Activated T-cell treated with anti-CD3 and anti-CD28 coated beads, Interleukin-2, amount 50 U/mL, for 72 hours (primary cell): ENCODE measurements at regions not wholly inside any gene's neighbourhood (a gene's known extent, or its start where the extent isn't known, plus 50 kb on each side); places are given as distances from the start of the nearest gene placed in this dataset.

Experiments used
- ATAC-seq, 2 donors: fragments of 150-1000 bp; cut with Tn5 transposase; replicated peaks in 1 of 2; 2 replicates each; pipeline ENCODE4 v1.10.0; 2021; ENCODE audit warnings: moderate library complexity in 2 of 2, mild to moderate bottlenecking in 1 of 2
- DNase-seq, 2 donors: peaks; one replicate each; pipeline ENCODE4 v3.0.0; 2021 to 2022; ENCODE audit warnings: mixed read lengths in 1 of 2
- H3K27ac Mint-ChIP-seq: one replicate; pipeline ENCODE4 v1.8.0; 2022; ENCODE audit warnings: mild to moderate bottlenecking, moderate library complexity, mixed read lengths
- H3K27me3 Mint-ChIP-seq: one replicate; pipeline ENCODE4 v1.8.0; 2022; ENCODE audit warnings: low read depth, mixed read lengths
- H3K36me3 Mint-ChIP-seq, 2 donors: one replicate each; pipeline ENCODE4 v1.8.0; 2022; ENCODE audit warnings: mixed read lengths in 2 of 2, mild to moderate bottlenecking in 1 of 2; ENCODE audit not compliant: insufficient read depth in 2 of 2
- H3K4me1 Mint-ChIP-seq: one replicate; pipeline ENCODE4 v1.8.0; 2022; ENCODE audit warnings: low read depth, mixed read lengths
- H3K4me3 Mint-ChIP-seq, 2 donors: one replicate each; pipeline ENCODE4 v1.8.0; 2022; ENCODE audit warnings: mild to moderate bottlenecking in 2 of 2, mixed read lengths in 2 of 2, moderate library complexity in 2 of 2
- H3K9me3 Mint-ChIP-seq, 2 donors: one replicate each; pipeline ENCODE4 v1.8.0; 2022; ENCODE audit warnings: mixed read lengths in 2 of 2

GRCh38 chr2:144718376-144718775 is 198.5 kb upstream of the ZEB2 start:
- DNase-seq (no peak), ATAC-seq (no peak)
- Mint-ChIP-seq H3K27me3 (no peaks in the 10 kb centered on the region), H3K36me3 (peaks cover 9% of the 10 kb centered on the region in 2 donors), H3K9me3 (peaks cover 9 to 11% of the 10 kb centered on the region in 2 donors), H3K4me1 (no peaks in the 10 kb centered on the region), H3K27ac (no peak overlapping the region), H3K4me3 (no peak overlapping the region)

GRCh38 chr2:144715992-144716391 is 196.1 kb upstream of the ZEB2 start:
- Mint-ChIP-seq H3K4me3 (no peak overlapping the region), H3K9me3 (peaks cover 9% of the 10 kb centered on the region in 2 donors), H3K36me3 (peaks cover 9% of the 10 kb centered on the region in 2 donors), H3K27me3 (no peaks in the 10 kb centered on the region), H3K4me1 (no peaks in the 10 kb centered on the region), H3K27ac (no peak overlapping the region)
- DNase-seq (no peak), ATAC-seq (no peak)

- no peak overlapping the region for H3K4me3 Mint-ChIP-seq
- no peaks in the 10 kb centered on the region for H3K4me1 Mint-ChIP-seq
- H3K27me3 Mint-ChIP-seq, result no peaks in the 10 kb centered on the region
- peaks cover 9% of the 10 kb centered on the region in 2 donors for H3K36me3 Mint-ChIP-seq
- no peak for ATAC-seq
- DNase-seq, result no peak
- no peak overlapping the region for H3K27ac Mint-ChIP-seq
- H3K9me3 Mint-ChIP-seq, result peaks cover 9% of the 10 kb centered on the region in 2 donors
Observed at GRCh38 chr2:144713410-144713809, 193.5 kb upstream of the ZEB2 start.

- Mint-ChIP-seq H3K27ac (no peak overlapping the region), H3K4me3 (no peak overlapping the region), H3K4me1 (no peaks in the 10 kb centered on the region), H3K27me3 (no peaks in the 10 kb centered on the region), H3K36me3 (peaks cover 2% of the 10 kb centered on the region in 2 donors), H3K9me3 (peaks cover 2 to 4% of the 10 kb centered on the region in 2 donors)
- no peak for DNase-seq
- no peak for ATAC-seq
Observed at GRCh38 chr2:144712550-144712940, 192.6 kb upstream of the ZEB2 start.

GRCh38 chr2:144711630-144712549 is 192.0 kb upstream of the ZEB2 start:
- peaks cover 0 to 2% of the 10 kb centered on the region in 2 donors for H3K36me3 Mint-ChIP-seq
- H3K4me3 Mint-ChIP-seq, result no peak overlapping the region
- ATAC-seq (no peak), DNase-seq (no peak)
- H3K27ac Mint-ChIP-seq, result no peak overlapping the region
- H3K9me3 Mint-ChIP-seq, result peaks cover 2 to 4% of the 10 kb centered on the region in 2 donors
- H3K27me3 Mint-ChIP-seq, result no peaks in the 10 kb centered on the region
- H3K4me1 Mint-ChIP-seq, result no peaks in the 10 kb centered on the region

GRCh38 chr2:144711084-144711483 is 191.2 kb upstream of the ZEB2 start:
- no peak for ATAC-seq
- H3K9me3 Mint-ChIP-seq, result peaks cover 2% of the 10 kb centered on the region in 2 donors
- H3K27ac Mint-ChIP-seq, result no peak overlapping the region

GRCh38 chr2:144708626-144709025 is 188.7 kb upstream of the ZEB2 start:
- DNase-seq (no peak), ATAC-seq (no peak)
- peaks cover 3% of the 10 kb centered on the region for H3K4me1 Mint-ChIP-seq
- H3K27ac Mint-ChIP-seq, result no peak overlapping the region
- H3K27me3 Mint-ChIP-seq, result peaks cover 6% of the 10 kb centered on the region
- H3K4me3 Mint-ChIP-seq, result no peak overlapping the region
- no peaks in the 10 kb centered on the region for H3K36me3 Mint-ChIP-seq
- no peaks in the 10 kb centered on the region for H3K9me3 Mint-ChIP-seq

More at GRCh38 chr2:144711084-144711483, 191.2 kb upstream of the ZEB2 start:
- no peaks in the 10 kb centered on the region for H3K36me3 Mint-ChIP-seq
- no peaks in the 10 kb centered on the region for H3K4me1 Mint-ChIP-seq
- DNase-seq, result no peak
- no peaks in the 10 kb centered on the region for H3K27me3 Mint-ChIP-seq
- no peak overlapping the region for H3K4me3 Mint-ChIP-seq

- Mint-ChIP-seq H3K36me3 (no peaks in the 10 kb centered on the region), H3K9me3 (no peaks in the 10 kb centered on the region), H3K4me1 (peaks cover 6% of the 10 kb centered on the region), H3K27ac (no peak overlapping the region), H3K4me3 (no peak overlapping the region), H3K27me3 (peaks cover 6% of the 10 kb centered on the region)
- ATAC-seq, result no peak
- DNase-seq, result no peak
Observed at GRCh38 chr2:144707736-144708326, 187.9 kb upstream of the ZEB2 start.

GRCh38 chr2:144706647-144707046 is 186.7 kb upstream of the ZEB2 start:
- Mint-ChIP-seq H3K9me3 (no peaks in the 10 kb centered on the region), H3K4me1 (peaks cover 6% of the 10 kb centered on the region), H3K27ac (no peak overlapping the region), H3K27me3 (peaks cover 6% of the 10 kb centered on the region), H3K36me3 (no peaks in the 10 kb centered on the region), H3K4me3 (no peak overlapping the region)
- ATAC-seq (no peak), DNase-seq (no peak)

- no peak for ATAC-seq
- Mint-ChIP-seq H3K27me3 (peaks cover 6% of the 10 kb centered on the region), H3K4me1 (peaks cover 6% of the 10 kb centered on the region), H3K27ac (no peak overlapping the region), H3K4me3 (no peak overlapping the region), H3K36me3 (no peaks in the 10 kb centered on the region), H3K9me3 (no peaks in the 10 kb centered on the region)
- DNase-seq, result no peak
Observed at GRCh38 chr2:144705328-144706245, 185.7 kb upstream of the ZEB2 start.

- H3K27me3 Mint-ChIP-seq, result peaks cover 6% of the 10 kb centered on the region
Observed at GRCh38 chr2:144704709-144705095, 184.8 kb upstream of the ZEB2 start.

GRCh38 chr2:144703852-144704708 is 184.2 kb upstream of the ZEB2 start:
- Mint-ChIP-seq H3K4me1 (peaks cover 6% of the 10 kb centered on the region), H3K27me3 (peaks cover 6% of the 10 kb centered on the region), H3K36me3 (no peaks in the 10 kb centered on the region), H3K9me3 (no peaks in the 10 kb centered on the region), H3K4me3 (no peak overlapping the region), H3K27ac (no peak overlapping the region)
- no peak for DNase-seq
- ATAC-seq, result peak in 1 of 2 donors; percentile 45

More at GRCh38 chr2:144704709-144705095, 184.8 kb upstream of the ZEB2 start:
- no peak overlapping the region for H3K27ac Mint-ChIP-seq
- ATAC-seq (no peak), DNase-seq (no peak)
- no peaks in the 10 kb centered on the region for H3K36me3 Mint-ChIP-seq
- peaks cover 6% of the 10 kb centered on the region for H3K4me1 Mint-ChIP-seq
- no peak overlapping the region for H3K4me3 Mint-ChIP-seq
- no peaks in the 10 kb centered on the region for H3K9me3 Mint-ChIP-seq
